PC-9 (cell line): ENCODE measurements at regions not wholly inside any gene's neighbourhood (a gene's known extent, or its start where the extent isn't known, plus 50 kb on each side); places are given as distances from the start of the nearest gene placed in this dataset.

Experiments
- CTCF ChIP-seq: fragments of 200-600 bp; sonication (generic); conservative IDR thresholded peaks from 2 replicates; pipeline ENCODE4 v1.6.1; 2017; ENCODE audit warnings: mixed run types, antibody characterized with exemption, mild to moderate bottlenecking, moderate library complexity
- EZH2 ChIP-seq: fragments of 200-600 bp; sonication (generic); IDR thresholded peaks from 2 replicates; pipeline ENCODE4 v1.8.0; 2017; ENCODE audit warnings: antibody characterized with exemption, low read depth

GRCh38 chr2:139424101-139424500 lies 643.9 kb upstream of the NXPH2 start:
- TF ChIP-seq CTCF (no peak), EZH2 (no peak)
